Fibroblast of skin of left biceps (primary cell): ENCODE measurements at regions not wholly inside any gene's neighbourhood (a gene's known extent, or its start where the extent isn't known, plus 50 kb on each side); places are given as distances from the start of the nearest gene placed in this dataset.
"Not testable (repeated sequence)": the region's sequence is repeated elsewhere in the genome, so short reads cannot be mapped to it uniquely, and the experiment has no call there.

ENCODE experiments used
- DNase-seq, 2 experiments: peaks; one replicate each; pipeline ENCODE4 v3.0.0-alpha.2; 2013; ENCODE audit warnings: low read depth in 2 of 2

DNA sequence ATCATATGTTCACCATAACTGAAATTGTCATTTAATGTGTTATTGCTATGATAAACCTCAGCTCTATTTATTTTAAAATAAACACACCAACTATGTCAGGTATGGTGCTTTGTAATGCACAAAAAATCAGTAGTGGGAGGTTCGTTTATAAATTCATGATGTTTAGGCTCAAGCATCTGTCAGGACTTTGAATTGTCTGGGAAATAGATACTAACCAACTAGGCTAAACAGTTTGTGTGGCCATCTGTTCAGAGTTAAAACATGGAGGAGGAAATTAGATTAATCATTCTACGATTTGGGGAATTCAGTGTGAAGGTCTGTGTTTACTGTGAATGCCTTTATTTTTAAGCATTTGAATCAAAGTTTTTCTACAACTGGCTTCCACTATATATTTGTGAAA, 212.6 kb upstream of the FZD8 start:
- no peak for DNase-seq

DNA sequence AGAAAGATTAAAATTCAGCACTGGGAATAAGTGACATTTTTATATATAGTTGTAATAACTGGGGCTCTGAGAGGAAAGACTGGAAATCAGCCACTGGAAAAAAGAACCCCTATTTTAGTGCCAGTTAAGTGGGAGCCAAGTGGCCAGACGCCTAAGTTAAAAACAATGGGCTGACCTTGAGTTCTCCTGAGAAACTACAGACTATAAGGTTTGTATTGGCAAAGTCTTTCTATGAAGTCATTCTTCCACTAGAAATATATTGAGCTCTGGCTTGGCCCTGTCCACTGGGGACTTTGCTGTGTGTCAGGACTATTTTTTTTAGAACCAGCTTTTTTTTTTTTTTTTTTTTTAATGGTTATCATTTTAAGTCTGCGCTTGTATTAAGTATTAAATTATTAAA, 210.6 kb upstream of the FZD8 start:
- DNase-seq: no peak

DNA sequence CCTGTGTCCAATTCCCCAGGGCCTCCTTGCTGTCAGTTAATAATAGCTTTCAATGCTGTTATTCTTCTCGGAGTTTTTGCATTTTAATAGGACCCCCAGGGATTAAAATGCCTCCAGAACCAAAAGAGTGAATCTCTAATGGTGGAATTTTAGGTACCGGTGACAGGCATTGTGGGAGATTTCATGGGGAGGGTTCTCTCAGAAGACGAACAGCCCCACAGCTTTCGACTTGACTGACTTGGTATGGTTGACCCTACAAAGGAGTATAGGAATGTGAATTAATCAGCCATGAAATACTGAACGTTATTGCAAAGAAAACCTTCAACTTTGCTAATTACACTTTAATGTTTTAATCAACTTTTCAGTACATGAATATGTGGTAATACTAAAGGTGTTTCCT, 206.3 kb upstream of the FZD8 start:
- DNase-seq: no peak

DNA sequence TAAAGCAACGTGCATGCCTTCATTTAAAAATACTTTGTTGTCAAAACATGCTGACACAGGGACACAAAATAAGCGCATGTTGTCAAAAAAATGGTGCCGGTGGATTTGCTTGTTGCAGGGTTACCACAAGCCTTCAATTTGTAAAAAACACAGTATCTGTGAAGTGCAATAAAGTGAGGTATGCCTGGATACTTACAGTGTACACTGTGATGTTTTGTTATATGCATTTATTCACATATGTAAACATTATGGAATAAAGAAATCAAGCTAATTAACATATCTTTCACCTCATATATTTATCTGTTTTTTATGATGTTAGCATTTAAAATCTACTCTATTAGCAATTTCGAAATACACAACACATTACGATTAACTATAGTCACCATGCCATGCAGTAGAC, 202.6 kb upstream of the FZD8 start:
- DNase-seq: no peak

DNA sequence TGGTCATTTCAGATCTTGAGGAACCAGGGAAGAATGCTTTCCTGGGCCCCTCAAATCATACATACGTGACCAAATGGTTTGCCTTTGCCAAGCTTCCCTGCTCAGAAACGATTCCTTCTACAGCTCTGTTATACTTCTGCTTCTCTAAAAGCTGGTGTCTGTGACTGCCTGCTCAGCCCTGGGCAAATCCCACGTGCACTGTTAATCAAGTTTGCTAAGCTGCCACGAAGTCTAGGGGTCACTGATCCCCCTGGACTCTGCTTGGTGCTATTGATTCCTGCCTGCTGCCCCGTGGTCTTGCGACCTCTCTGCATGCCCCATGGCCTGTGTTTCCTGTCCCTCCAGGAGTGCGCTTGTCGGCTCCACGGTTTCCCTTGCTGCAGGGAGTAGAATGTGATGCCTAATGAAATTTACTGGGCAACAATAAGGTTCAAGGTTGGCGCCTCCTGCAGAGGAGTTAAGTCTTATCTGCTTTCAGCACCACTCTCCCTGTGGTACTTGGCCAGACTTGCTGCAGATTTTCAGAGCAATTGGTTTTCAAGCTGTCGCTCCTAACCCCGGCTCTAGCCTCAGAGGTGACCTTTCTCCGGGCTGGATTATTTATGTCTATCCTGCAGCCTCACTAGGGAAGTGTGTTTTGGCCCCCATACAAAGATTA, 201.6 kb upstream of the FZD8 start:
- DNase-seq: no peak

DNA sequence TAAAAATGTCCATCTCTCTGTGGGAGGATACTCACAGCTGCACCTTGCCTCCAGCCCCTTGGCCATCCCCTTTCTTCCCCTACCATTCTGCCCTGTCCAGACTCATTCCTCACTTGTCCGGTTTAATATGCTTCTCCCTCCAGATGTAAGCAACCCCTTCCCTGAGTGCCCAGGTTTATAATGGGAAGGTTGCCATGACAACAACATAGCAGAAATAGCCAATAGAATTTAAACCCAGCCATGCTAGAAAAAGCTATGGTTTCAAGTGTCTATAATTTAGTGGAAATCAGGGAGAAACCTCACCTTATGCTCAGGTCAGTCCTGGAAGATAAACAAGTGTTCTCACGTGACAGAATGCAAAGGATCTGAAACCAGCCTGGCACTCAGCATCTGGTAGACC, 196.0 kb upstream of the FZD8 start:
- no peak for DNase-seq

DNA sequence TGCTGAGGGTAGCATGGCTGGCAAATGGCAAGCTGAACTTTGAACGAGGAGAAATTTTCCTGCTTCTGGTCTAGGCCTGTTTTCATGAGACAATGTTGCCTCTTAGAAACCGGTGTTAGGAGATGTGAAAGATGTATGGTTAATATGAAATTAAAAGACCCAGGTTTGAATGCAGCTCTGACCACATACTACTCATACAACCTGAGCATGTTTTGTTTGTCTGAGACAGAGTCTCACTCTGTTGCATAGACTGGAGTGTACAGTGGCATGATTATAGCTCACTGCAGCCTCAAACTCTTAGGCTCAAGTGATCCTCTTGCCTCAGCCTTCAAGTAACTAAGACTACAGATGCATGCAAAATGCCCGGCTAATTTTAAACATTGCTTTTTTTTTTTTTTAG, 193.4 kb upstream of the FZD8 start:
- DNase-seq: no peak

DNA sequence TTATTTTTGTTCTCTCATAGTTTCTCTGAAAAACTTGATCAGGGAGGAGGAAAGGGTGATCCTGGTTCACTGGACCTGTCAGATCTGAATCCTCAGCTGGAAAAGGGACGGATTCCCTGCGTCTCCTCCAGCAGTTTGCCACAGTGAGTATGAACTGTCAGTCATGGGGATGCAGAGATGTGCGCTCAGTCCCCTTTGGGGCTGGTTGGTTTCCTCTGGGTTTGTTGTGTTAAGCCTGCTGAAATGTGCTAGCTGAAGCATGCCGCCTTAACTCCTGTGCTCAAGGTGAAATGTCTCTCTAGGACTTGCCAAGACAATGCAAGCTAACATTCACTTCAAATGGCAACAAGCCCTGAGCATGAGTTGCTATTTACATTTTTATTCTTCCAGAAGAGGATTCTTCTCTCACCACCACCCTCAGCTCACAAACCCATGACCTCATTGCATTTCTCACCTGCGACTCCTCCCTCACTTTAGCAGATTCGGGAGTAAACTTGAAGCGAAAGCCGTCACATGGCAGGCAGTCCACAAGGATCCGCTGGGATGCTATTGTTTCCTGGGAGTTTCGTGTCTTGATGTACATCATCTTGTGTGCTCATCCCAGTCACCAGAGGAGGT, 192.9 kb upstream of the FZD8 start:
- DNase-seq: no peak

DNA sequence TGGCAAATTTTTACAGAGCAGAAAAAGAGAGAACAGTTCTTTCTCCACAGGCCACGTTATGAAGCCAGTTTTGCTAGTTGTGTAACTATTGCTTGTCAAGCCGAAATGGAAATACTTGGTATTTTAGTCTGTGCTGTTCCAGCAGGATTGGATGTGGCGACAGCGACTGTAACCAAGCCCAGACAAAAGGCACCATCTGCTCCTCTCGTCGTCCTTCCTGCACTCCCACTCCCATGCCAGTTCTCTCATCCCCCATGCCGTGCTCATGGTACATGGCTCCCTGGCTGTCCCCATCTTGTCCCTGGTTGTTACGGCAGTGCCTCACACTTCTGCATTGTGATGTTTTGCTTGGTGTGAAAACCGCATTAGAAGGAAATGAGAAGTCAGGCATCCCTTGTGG, 185.7 kb upstream of the FZD8 start:
- DNase-seq: no peak

DNA sequence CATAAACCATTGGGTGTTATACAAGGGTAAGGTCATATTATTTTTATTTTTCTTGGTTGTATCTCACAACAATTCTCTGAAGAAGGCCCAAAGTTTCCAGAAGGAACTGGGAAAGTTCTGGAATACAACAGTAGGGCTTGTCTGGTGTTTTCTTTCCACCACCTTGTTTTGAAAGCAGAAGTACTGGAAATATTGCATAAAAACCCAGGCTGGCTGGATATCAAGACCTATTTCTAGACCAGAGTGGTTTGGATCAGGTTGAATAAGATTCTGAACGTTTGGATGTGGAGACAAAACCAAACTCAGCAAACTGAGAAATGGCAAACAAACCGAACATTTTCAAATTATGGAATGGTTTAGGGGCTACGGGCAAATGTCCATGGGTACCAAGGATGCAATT, 182.6 kb upstream of the FZD8 start:
- no peak for DNase-seq

DNA sequence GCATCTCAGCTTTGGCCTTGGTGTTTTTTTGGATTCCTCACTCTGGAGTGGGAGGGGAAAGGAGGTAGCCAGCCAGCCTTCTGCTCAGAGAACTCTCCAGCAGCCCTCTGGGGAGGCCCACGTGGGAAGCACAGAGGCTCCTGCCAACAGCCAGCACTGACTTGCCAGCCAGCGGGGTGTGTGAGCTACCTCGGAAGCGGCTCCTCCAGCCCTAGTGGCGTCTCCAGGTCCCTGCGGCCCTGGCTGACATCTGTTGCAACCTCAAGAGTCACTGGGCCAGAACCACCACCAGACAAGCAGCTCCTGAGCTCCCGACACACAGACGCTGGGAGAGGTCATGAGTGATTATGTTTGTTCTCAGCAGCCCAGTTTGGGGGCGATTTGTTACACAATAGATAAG, 180.2 kb upstream of the FZD8 start:
- peak in 1 of 2 experiments; percentile 10 for DNase-seq

DNA sequence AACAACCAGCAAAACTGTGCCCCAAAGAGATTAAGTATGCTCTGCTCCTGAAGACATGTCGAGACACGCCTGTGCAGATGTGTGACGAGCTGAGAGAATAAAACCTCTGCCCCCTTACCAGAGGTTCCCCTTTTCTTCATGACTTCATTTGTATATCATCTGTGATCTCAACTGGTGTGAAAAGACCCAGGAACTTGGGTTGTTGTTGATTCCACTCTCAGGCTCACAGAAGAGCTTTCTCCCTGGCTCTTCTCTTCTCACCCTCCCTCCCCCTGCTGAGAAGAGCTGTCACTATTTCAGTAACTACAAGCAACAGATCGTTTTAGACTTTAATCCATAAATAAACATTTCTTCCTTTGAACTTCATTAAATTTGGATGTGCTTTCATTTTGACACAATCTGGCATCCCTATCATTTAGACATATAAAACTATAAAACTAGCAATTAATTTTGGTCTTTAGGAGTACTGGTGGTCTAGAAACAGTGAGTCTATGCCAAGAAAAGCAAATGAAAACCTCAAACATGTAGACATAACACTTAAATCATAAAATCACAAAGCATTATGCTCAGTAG, 179.3 kb upstream of the FZD8 start:
- DNase-seq: no peak

DNA sequence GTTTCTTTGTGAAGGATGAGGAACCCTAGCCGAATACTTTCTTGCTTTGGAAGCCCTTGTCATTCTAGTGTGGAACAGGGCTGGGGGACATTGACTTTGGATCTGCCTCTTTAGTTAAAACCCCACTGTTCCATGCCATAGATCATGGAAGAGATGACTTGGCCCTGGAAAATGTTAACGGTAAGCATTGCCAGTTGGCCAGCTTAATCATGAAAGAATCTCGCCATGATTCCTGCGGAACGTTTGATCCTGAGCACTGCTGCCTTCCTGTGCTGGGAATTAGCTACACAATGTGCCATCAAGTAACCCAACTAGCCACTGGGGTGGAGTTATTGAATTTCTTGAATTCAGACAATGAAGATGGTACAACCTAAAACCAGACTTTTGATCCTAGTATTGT, 177.6 kb upstream of the FZD8 start:
- no peak for DNase-seq

DNA sequence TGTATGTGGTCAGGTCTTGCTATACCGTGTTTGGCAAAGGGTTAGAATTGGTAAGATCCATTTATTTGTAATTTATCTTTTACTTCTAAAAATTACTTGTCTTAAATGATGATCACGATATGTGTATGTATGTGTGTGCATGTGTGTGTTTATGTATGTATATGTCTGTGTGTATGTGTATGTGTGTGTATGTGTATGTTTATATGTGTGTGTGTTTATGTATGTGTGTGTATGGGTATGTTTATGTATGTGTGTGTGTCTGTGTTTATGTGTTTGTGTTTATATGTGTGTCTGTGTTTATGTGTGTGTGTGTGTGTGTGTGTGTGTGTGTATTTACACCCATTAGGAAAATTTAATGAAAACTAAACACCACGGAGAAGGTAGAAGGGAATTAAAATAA, 176.9 kb upstream of the FZD8 start:
- DNase-seq: no peak

DNA sequence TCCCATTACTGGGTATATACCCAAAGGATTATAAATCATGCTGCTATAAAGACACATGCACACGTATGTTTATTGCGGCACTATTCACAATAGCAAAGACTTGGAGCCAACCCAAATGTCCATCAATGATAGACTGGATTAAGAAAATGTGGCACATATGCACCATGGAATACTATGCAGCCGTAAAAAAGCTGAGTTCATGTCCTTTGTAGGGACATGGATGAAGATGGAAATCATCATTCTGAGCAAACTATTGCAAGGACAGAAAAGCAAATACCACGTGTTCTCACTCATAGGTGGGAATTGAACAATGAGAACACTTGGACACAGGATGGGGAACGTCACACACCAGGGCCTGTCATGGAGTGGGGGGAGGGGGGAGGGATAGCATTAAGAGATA, 175.0 kb upstream of the FZD8 start:
- DNase-seq: not testable (repeated sequence)

DNA sequence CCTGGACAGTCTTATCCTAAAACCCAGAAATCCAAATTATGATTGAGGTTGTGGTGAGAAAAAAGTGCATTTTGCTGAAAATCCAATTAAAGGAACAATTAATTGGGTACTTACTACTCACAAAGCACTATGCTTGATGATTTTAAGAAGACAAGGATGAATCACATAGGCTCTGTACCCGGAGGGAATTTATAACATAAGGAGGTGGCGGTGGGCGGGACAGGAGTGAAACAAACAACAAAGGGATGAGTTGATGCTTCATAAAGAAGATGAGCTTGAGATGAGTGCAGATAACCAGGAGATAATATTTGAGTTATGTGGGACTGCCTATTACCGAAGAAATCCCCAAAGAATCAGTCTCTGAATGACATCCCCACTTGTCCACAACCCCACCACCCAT, 171.1 kb upstream of the FZD8 start:
- DNase-seq: no peak

DNA sequence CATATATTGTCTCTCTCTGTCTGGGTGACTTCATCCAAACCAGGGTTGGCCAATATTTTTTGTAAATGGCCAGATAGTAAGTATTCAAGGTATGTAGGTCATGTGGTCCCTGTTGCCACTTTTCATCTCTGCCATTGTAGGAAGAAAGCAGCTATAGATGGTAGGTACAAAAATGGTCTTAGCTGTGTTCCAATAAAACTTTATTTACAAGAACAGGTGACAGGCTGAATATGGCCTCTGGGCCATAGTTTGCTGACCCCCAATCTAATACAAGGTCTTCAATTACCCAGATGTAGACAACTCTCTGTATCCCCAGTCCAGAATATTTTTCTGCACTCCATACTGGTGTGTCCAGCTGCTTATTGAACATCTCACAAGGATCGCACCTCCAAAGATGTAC, 166.2 kb upstream of the FZD8 start:
- no peak for DNase-seq

DNA sequence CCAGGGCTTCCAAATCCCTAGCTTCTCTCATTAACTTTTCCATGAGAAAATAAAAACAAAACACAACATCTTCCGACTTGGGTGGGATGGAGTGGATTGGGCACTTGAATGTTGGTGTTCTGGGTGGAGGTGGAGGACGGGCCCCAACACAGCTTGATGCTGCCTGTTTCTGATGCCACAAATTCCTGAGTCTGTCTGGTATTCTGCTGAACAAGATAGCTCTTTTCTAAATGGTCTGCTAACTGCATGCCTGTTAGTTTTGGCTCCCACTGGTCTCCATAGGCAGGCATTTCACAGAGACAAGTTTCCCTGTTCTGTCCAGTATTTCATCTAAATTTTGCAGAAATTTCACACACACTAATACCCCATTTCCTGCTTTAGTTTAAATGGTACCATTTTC, 160.9 kb upstream of the FZD8 start:
- no peak for DNase-seq

DNA sequence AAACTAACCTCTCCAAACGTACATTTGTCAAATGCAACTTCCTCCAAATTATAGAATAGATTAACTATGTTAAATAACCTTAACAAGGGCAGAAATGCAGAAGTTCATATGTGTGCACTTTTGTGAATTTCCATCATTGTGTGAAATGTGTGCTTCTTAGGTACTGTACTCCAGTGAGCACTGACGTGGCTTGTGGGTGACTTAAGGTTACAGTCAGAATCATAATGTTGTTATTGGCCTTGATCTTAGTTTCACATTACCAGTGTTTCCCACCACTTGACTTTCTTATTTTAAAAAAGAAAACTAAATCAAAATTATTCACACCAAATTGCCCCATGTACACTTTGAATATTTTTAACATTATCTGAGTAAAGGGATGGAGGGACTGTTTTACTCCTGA, 155.1 kb upstream of the FZD8 start:
- DNase-seq: no peak

DNA sequence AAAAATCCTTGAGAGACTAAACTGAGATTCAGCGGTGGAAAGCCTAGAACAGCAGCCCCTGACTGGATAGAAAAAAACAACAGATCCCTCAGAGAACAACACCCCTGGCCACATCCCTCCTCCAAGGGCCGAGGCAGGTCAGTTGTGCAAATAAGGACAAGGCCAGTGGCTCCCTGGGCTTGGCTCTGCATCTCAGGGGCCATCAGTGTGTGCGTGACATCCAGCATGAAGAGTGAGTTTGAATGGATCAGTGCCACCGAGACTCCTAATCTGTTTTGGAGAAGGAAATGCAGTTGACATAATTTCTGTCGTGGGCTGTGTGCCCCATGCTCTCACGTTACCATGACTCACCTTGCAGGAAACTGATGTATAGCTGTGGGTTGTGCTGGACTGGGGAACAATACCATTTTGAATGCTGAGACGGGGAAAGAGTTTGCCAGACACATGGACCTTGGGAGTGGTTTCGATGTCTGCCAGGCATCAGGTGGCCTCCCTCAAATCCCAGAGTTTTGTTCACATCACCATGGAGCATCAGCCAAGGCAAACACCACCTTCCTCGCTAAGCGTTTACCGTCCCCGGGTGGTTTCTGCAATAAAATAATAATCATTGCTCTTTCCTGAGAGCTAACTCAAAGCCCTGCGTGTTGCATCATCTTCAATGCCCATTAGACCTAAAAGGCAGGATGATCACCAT, 153.2 kb upstream of the FZD8 start:
- DNase-seq: no peak

DNA sequence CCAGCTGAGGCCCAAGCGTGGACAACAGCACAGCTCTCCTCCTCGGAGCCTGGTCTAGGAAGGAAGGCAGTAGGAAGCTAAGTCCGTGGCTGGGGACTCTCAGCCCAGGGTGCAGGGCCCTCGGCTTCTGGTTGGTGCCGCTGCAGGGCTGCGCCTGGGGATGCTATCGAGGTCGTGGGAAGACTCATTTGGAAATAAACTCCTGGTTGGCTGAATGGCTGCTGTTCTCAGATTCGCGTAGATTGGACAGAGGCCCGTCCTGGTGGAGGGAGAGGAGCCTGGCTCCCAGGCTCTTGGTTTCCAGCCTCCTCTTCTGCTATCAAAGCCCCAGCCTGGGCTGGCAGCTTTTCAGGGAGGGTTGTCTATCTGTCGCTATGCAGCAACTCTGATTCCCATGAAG, 152.6 kb upstream of the FZD8 start:
- DNase-seq: no peak

DNA sequence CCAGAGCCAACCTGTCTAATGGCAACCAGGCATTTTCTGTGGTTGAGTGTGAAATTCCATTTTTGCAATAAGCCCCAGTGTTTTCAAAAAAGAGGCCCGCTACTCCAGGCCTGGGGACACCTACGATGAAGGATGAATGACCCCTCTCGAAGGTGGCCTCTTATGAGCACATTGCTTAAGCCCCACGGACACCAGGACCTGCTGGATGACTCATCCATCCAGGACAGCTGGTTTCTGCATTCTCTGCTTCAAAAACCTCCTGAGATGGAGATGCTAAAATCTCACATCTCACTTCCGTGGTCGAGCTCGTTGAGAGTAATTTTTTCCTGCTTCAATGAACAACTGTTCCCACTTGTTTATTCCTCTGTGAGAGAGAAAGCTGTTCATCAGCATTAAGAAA, 150.2 kb upstream of the FZD8 start:
- DNase-seq: no peak

DNA sequence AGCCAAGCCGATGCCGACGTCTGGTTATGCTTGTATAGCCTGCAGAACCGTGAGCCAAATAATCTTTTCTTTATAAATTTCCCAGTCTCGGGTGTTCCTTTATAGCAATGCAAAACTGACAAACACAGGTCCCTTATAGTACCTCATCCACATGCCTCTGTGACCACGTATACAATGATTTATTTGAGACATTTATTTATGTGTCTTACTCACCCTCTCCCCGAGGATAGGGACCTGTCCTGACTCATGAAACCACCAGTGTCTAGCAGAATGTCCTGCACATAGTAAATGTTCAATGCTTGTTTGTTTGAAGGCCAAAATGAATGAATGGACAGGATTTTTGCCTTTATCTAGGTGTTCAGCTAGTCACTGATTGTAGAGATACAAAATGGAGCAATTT, 147.9 kb upstream of the FZD8 start:
- DNase-seq: no peak
